Testis (tissue), 2 donors: ENCODE measurements at regions not wholly inside any gene's neighbourhood (a gene's known extent, or its start where the extent isn't known, plus 50 kb on each side); places are given as distances from the start of the nearest gene placed in this dataset.

Experiments
- DNase-seq: peaks from one replicate; pipeline ENCODE4 v3.0.0-alpha.2; 2019
- H3K27ac ChIP-seq, 2 donors: fragments of 200-600 bp; sonication (generic); one replicate each; pipeline ENCODE4 v1.5.1; 2019
- H3K27me3 ChIP-seq: fragments of 200-600 bp; sonication (generic); one replicate; pipeline ENCODE4 v1.5.1; 2019
- H3K36me3 ChIP-seq: fragments of 200-600 bp; sonication (generic); one replicate; pipeline ENCODE4 v1.5.1; 2017; ENCODE audit warnings: low read depth; ENCODE audit errors: missing control alignments
- H3K4me1 ChIP-seq: fragments of 200-600 bp; sonication (generic); one replicate; pipeline ENCODE4 v1.5.1; 2019
- H3K4me3 ChIP-seq, 2 donors: fragments of 200-600 bp; sonication (generic); one replicate each; pipeline ENCODE4 v1.5.1; 2017 to 2019
- H3K9me3 ChIP-seq: fragments of 200-600 bp; sonication (generic); one replicate; pipeline ENCODE4 v1.5.1; 2017
- POLR2A ChIP-seq: fragments of 450-650 bp; IDR thresholded peaks from one replicate; pipeline ENCODE4 v1.6.1; 2017; ENCODE audit warnings: antibody characterized with exemption, mild to moderate bottlenecking, moderate library complexity
- WGBS, 2 donors: methylation state at CpG; one replicate each; pipeline ENCODE4 v1.1.5; 2018; 5-methylcytosine and 5-hydroxymethylcytosine counted together
- intact Hi-C: fragments of 100-400 bp; cut with DNase I; formaldehyde crosslinking; loops from one replicate; pipeline ENCODE4 v1.15.1; 2023; ENCODE audit warnings: low total_unique reads
- TF ChIP-seq, protein P1 (sequence below), 3 experiments: fragments of 450-650 bp in 2 of 3; fragments of 200-600 bp in 1 of 3; sonication (generic) in 1 of 3; IDR thresholded peaks; one replicate each; pipeline ENCODE4 v1.5.1; 2016 to 2019; ENCODE audit warnings: antibody characterized with exemption in 3 of 3, mild to moderate bottlenecking in 2 of 3, moderate library complexity in 1 of 3

- peak overlapping the region in 1 of 2 donors; percentile 4 for H3K4me3 ChIP-seq
Observed at GRCh38 chr9:129252937-129253802, 75.1 kb upstream of the IER5L start.

GRCh38 chr9:129250786-129251185, 72.7 kb upstream of the IER5L start:
- DNase-seq = no peak
- intact Hi-C loops = loop anchor here (10.0 kb wide), 1 partner anchor 76 kb away; the partner anchor contains the start of gene IER5L
- H3K4me3 ChIP-seq = no peak overlapping the region
- H3K27me3 ChIP-seq = no peaks in the 10 kb centered on the region
- no peaks in the 10 kb centered on the region for H3K9me3 ChIP-seq
- 75 to 86% methylated on average over 2 of the region's 2 CpGs for WGBS, 2 donors
- no peak overlapping the region for H3K27ac ChIP-seq
- no peak for TF ChIP-seq POLR2A
- TF ChIP-seq, protein P1, sequence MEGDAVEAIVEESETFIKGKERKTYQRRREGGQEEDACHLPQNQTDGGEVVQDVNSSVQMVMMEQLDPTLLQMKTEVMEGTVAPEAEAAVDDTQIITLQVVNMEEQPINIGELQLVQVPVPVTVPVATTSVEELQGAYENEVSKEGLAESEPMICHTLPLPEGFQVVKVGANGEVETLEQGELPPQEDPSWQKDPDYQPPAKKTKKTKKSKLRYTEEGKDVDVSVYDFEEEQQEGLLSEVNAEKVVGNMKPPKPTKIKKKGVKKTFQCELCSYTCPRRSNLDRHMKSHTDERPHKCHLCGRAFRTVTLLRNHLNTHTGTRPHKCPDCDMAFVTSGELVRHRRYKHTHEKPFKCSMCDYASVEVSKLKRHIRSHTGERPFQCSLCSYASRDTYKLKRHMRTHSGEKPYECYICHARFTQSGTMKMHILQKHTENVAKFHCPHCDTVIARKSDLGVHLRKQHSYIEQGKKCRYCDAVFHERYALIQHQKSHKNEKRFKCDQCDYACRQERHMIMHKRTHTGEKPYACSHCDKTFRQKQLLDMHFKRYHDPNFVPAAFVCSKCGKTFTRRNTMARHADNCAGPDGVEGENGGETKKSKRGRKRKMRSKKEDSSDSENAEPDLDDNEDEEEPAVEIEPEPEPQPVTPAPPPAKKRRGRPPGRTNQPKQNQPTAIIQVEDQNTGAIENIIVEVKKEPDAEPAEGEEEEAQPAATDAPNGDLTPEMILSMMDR (IDR thresholded peaks at IDR 0.05) = no peak
- no peaks in the 10 kb centered on the region for H3K36me3 ChIP-seq
- H3K4me1 ChIP-seq = peaks cover 29% of the 10 kb centered on the region

More at GRCh38 chr9:129252937-129253802, 75.1 kb upstream of the IER5L start:
- intact Hi-C loops = loop anchor here (10.0 kb wide), 1 partner anchor 78 kb away; the partner anchor contains the start of gene IER5L
- Histone ChIP-seq H3K4me1 (peaks cover 26% of the 10 kb centered on the region), H3K36me3 (no peaks in the 10 kb centered on the region), H3K9me3 (no peaks in the 10 kb centered on the region), H3K27me3 (no peaks in the 10 kb centered on the region), H3K27ac (peak overlapping the region; percentile 77 to 81)
- 33 to 36% methylated on average over 19 to 28 of the region's 28 CpGs for WGBS, 2 donors
- TF ChIP-seq POLR2A = no peak
- TF ChIP-seq, protein P1 (IDR thresholded peaks at IDR 0.05) = no peak
- no peak for DNase-seq

DNA sequence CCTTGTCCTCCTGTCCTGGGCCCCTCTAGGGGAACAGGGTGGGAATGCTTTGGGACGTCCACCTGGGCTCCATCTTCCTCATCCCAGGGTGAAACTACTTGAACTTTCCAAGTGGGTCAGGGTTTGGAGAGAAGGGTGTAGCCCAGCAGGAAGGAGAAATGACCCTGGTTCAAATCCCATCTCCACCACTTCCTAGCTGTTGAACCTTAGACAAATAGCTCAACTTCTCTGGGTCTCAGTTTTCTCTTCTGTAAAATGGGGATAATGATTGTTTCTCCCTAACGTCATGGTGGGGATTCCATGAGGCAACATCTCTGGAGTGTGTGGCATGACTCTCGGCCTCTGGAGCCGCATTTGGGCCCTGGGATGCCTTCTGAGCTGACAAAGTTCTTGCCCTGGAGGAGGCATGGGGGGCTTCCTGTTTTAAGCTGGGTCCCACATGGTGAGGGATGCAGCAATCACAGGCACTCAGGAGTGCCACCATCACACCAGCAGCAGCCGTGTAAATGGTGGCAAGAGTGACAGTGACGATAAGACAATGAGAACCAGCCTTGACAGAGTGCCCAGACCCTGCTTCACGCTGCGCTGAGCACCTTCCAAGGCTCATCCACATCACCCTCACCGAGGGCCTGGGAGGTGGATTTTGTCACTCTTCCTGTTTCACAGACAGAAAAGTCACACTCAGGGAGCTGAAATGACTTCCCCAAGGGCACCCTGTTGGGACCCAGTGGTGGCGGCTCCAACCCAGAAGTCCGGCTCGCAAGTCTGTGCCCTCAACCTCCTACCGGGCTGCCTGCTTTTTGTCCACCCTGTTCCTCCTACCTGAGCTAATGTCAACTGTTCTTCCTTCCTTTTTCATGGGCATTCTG, 69.5 kb upstream of the IER5L start:
- 93 to 97% methylated on average over 9 to 13 of the region's 13 CpGs for WGBS, 2 donors
- no peak for TF ChIP-seq POLR2A
- TF ChIP-seq, protein P1 (IDR thresholded peaks at IDR 0.05) = no peak
- Histone ChIP-seq H3K9me3 (no peaks in the 10 kb centered on the region), H3K27me3 (no peaks in the 10 kb centered on the region), H3K4me1 (peaks cover 8% of the 10 kb centered on the region), H3K27ac (no peak overlapping the region), H3K4me3 (no peak overlapping the region), H3K36me3 (no peaks in the 10 kb centered on the region)
- intact Hi-C loops = no loop called here
- DNase-seq = no peak

GRCh38 chr9:129245276-129245675, 67.2 kb upstream of the IER5L start:
- intact Hi-C loops = no loop called here
- WGBS, 2 donors = 87 to 92% methylated on average over 14 of the region's 15 CpGs
- TF ChIP-seq, protein P1 (IDR thresholded peaks at IDR 0.05) = no peak
- TF ChIP-seq POLR2A = no peak
- Histone ChIP-seq H3K27me3 (no peaks in the 10 kb centered on the region), H3K9me3 (no peaks in the 10 kb centered on the region), H3K36me3 (no peaks in the 10 kb centered on the region), H3K27ac (no peak overlapping the region), H3K4me3 (no peak overlapping the region), H3K4me1 (peaks cover 8% of the 10 kb centered on the region)
- DNase-seq = no peak
